H9 (cell line): ENCODE measurements at regions not wholly inside any gene's neighbourhood (a gene's known extent, or its start where the extent isn't known, plus 50 kb on each side); places are given as distances from the start of the nearest gene placed in this dataset.

ENCODE experiments used
- DNase-seq: peaks from one replicate; pipeline ENCODE4 v3.0.0-alpha.2; 2017
- H2AFZ ChIP-seq: one replicate; pipeline ENCODE4 v1.6.1; 2013; ENCODE audit warnings: mild to moderate bottlenecking, low read length, control low read depth, moderate library complexity
- H2AK5ac ChIP-seq: 2 replicates; pipeline ENCODE4 v1.6.1; 2013; ENCODE audit warnings: low read length, control low read depth, mixed read lengths; ENCODE audit not compliant: insufficient read length
- H2BK120ac ChIP-seq: one replicate; pipeline ENCODE4 v1.6.1; 2013; ENCODE audit warnings: low read depth, mild to moderate bottlenecking, low read length, control low read depth, inconsistent platforms; ENCODE audit not compliant: poor library complexity, severe bottlenecking
- H2BK12ac ChIP-seq: 2 replicates; pipeline ENCODE4 v1.6.1; 2013; ENCODE audit warnings: low read length, control low read depth, mixed read lengths, low read depth; ENCODE audit not compliant: insufficient read length
- H2BK15ac ChIP-seq: 2 replicates; pipeline ENCODE4 v1.6.1; 2013; ENCODE audit warnings: low read depth, low read length, control low read depth
- H2BK20ac ChIP-seq: one replicate; pipeline ENCODE4 v1.6.1; 2013; ENCODE audit warnings: low read depth, mild to moderate bottlenecking, low read length, control low read depth, inconsistent platforms; ENCODE audit not compliant: poor library complexity, severe bottlenecking
- H2BK5ac ChIP-seq: 2 replicates; pipeline ENCODE4 v1.6.1; 2013; ENCODE audit warnings: low read length, control low read depth, mixed read lengths; ENCODE audit not compliant: insufficient read length
- H3K14ac ChIP-seq: 2 replicates; pipeline ENCODE4 v1.6.1; 2013; ENCODE audit warnings: low read length, control low read depth; ENCODE audit not compliant: insufficient read depth
- H3K18ac ChIP-seq: 2 replicates; pipeline ENCODE4 v1.6.1; 2013; ENCODE audit warnings: low read depth, mild to moderate bottlenecking, mixed read lengths, low read length, control low read depth; ENCODE audit not compliant: insufficient read length
- H3K23ac ChIP-seq: 2 replicates; pipeline ENCODE4 v1.6.1; 2013; ENCODE audit warnings: low read length, control low read depth, mixed read lengths, low read depth; ENCODE audit not compliant: insufficient read length
- H3K23me2 ChIP-seq: 2 replicates; pipeline ENCODE4 v1.6.1; 2013; ENCODE audit warnings: low read depth, mild to moderate bottlenecking, mixed read lengths, low read length, control low read depth; ENCODE audit not compliant: insufficient read length, poor library complexity, severe bottlenecking
- H3K27ac ChIP-seq: 2 replicates; pipeline ENCODE4 v1.5.1; 2013; ENCODE audit warnings: low read length, control low read depth, mixed read lengths, low read depth; ENCODE audit not compliant: insufficient read length
- H3K27me3 ChIP-seq: 2 replicates; pipeline ENCODE4 v1.6.1; 2013; ENCODE audit warnings: low read length, control low read depth, inconsistent platforms; ENCODE audit not compliant: insufficient read depth
- H3K4ac ChIP-seq: 2 replicates; pipeline ENCODE4 v1.6.1; 2013; ENCODE audit warnings: low read depth, mild to moderate bottlenecking, control low read depth, inconsistent platforms, low read length, moderate library complexity
- H3K4me1 ChIP-seq: 2 replicates; pipeline ENCODE4 v1.6.1; 2013; ENCODE audit warnings: low read length, control low read depth, inconsistent platforms; ENCODE audit not compliant: insufficient read depth
- H3K4me2 ChIP-seq: 2 replicates; pipeline ENCODE4 v1.6.1; 2013; ENCODE audit warnings: low read length, control low read depth, mixed read lengths; ENCODE audit not compliant: insufficient read length, insufficient read depth
- H3K56ac ChIP-seq: 2 replicates; pipeline ENCODE4 v1.6.1; 2013; ENCODE audit warnings: low read depth, mild to moderate bottlenecking, mixed read lengths, low read length, control low read depth; ENCODE audit not compliant: insufficient read length
- H3K79me1 ChIP-seq: 2 replicates; pipeline ENCODE4 v1.6.1; 2013; ENCODE audit warnings: low read depth, mild to moderate bottlenecking, moderate library complexity, low read length, control low read depth, inconsistent platforms; ENCODE audit not compliant: insufficient read depth, poor library complexity, severe bottlenecking
- H3K79me2 ChIP-seq: 2 replicates; pipeline ENCODE4 v1.6.1; 2013; ENCODE audit warnings: low read length, control low read depth, inconsistent platforms; ENCODE audit not compliant: insufficient read depth
- H3K9ac ChIP-seq: 2 replicates; pipeline ENCODE4 v1.6.1; 2013; ENCODE audit warnings: low read length, control low read depth, mixed read lengths; ENCODE audit not compliant: insufficient read length; ENCODE audit errors: extremely low read depth
- H3K9me3 ChIP-seq: one replicate; pipeline ENCODE4 v1.6.1; 2013; ENCODE audit warnings: low read depth, low read length, inconsistent platforms; ENCODE audit not compliant: control insufficient read depth
- H3T11ph ChIP-seq: one replicate; pipeline ENCODE4 v1.6.1; 2013; ENCODE audit warnings: mild to moderate bottlenecking, low read length, control low read depth, inconsistent platforms
- H4K20me1 ChIP-seq: one replicate; pipeline ENCODE4 v1.6.1; 2013; ENCODE audit not compliant: control insufficient read depth, insufficient read length, insufficient read depth
- H4K5ac ChIP-seq: 2 replicates; pipeline ENCODE4 v1.6.1; 2013; ENCODE audit warnings: low read depth, mild to moderate bottlenecking, mixed read lengths, low read length, control low read depth; ENCODE audit not compliant: insufficient read length
- H4K8ac ChIP-seq: replicated peaks from 2 replicates; pipeline ENCODE4 v1.6.1; 2013; ENCODE audit warnings: low read length, control low read depth, mixed read lengths, low read depth; ENCODE audit not compliant: insufficient read length
- H4K91ac ChIP-seq: 2 replicates; pipeline ENCODE4 v1.6.1; 2013; ENCODE audit warnings: low read depth, mild to moderate bottlenecking, moderate library complexity, mixed read lengths, low read length, control low read depth; ENCODE audit not compliant: insufficient read length
- H3K27ac Mint-ChIP-seq, 3 experiments: 2 replicates in 2 of 3; 3 replicates in 1 of 3; pipeline ENCODE4 v1.8.0; 2020 to 2021; ENCODE audit warnings: mixed read lengths in 3 of 3, mild to moderate bottlenecking in 1 of 3, moderate library complexity in 1 of 3
- H3K27me3 Mint-ChIP-seq: 2 replicates; pipeline ENCODE4 v1.8.0; 2021; ENCODE audit warnings: low read depth, mild to moderate bottlenecking, moderate library complexity, mixed read lengths
- H3K36me3 Mint-ChIP-seq, 3 experiments: 2 replicates in 2 of 3; 3 replicates in 1 of 3; pipeline ENCODE4 v1.8.0; 2020 to 2021; ENCODE audit warnings: low read depth in 3 of 3, mixed read lengths in 3 of 3; ENCODE audit not compliant: insufficient read depth in 1 of 3
- H3K4me1 Mint-ChIP-seq, 2 experiments: 2 replicates each; pipeline ENCODE4 v1.8.0; 2020; ENCODE audit warnings: mixed read lengths in 2 of 2
- H3K4me3 Mint-ChIP-seq, 2 experiments: 2 replicates in 1 of 2; 3 replicates in 1 of 2; pipeline ENCODE4 v1.8.0; 2020 to 2021; ENCODE audit warnings: mild to moderate bottlenecking in 2 of 2, mixed read lengths in 2 of 2, moderate library complexity in 1 of 2
- H3K9me3 Mint-ChIP-seq, 2 experiments: 2 replicates in 1 of 2; 3 replicates in 1 of 2; pipeline ENCODE4 v1.8.0; 2020; ENCODE audit warnings: mild to moderate bottlenecking in 2 of 2, mixed read lengths in 2 of 2, moderate library complexity in 1 of 2
- CTCF ChIP-seq: fragments of 200-600 bp; sonication (generic); conservative IDR thresholded peaks from 3 replicates; pipeline ENCODE4 v1.8.0; 2021; ENCODE audit warnings: antibody characterized with exemption, mild to moderate bottlenecking
- WGBS: extraction: QIAGEN DNeasy Blood & Tissue Kit; methylation state at CpG from one replicate; pipeline ENCODE4 v1.1.7; 2013; ENCODE audit warnings: missing lambda C conversion rate, low lambda C conversion rate, mixed read lengths; ENCODE audit not compliant: insufficient read length; ENCODE audit errors: extremely low coverage; 5-methylcytosine and 5-hydroxymethylcytosine counted together

- Histone ChIP-seq H2BK20ac (no peak overlapping the region), H3K27ac (no peak overlapping the region), H3K4ac (no peak overlapping the region), H4K5ac (no peak overlapping the region), H3K18ac (no peak overlapping the region), H2BK15ac (no peak overlapping the region), H3K23ac (no peak overlapping the region), H3K14ac (no peak overlapping the region), H2BK5ac (no peak overlapping the region), H2BK12ac (no peak overlapping the region), H3K9ac (no peak overlapping the region), H3K4me2 (no peak overlapping the region), H4K91ac (no peak overlapping the region), H3K27me3 (no peaks in the 10 kb centered on the region), H3K56ac (no peak overlapping the region), H4K20me1 (no peaks in the 10 kb centered on the region), H2BK120ac (no peak overlapping the region), H4K8ac (no peak overlapping the region), H3T11ph (no peak overlapping the region), H3K9me3 (no peaks in the 10 kb centered on the region), H3K4me1 (peaks cover 10% of the 10 kb centered on the region; the same call in 1 of the 2 replicates), H2AFZ (no peak overlapping the region), H2AK5ac (no peak overlapping the region), H3K79me1 (no peaks in the 10 kb centered on the region), H3K79me2 (no peaks in the 10 kb centered on the region), H3K23me2 (no peaks in the 10 kb centered on the region)
- Mint-ChIP-seq H3K27me3 (peaks cover 4% of the 10 kb centered on the region), H3K36me3 (peaks cover 0 to 15% (median 3%) of the 10 kb centered on the region in 3 experiments; a peak in 4 of 7 replicates), H3K27ac (no peak overlapping the region), H3K4me3 (no peak overlapping the region), H3K9me3 (peaks cover 0 to 3% of the 10 kb centered on the region in 2 experiments; a peak in 2 of 5 replicates), H3K4me1 (peaks cover 3 to 7% of the 10 kb centered on the region in 2 experiments)
- no peak for TF ChIP-seq CTCF
- no peak for DNase-seq
- no CpG with 5 or more reads among the region's 1 CpG for WGBS
Observed at GRCh38 chr4:103374306-103374705, 176.2 kb upstream of the CENPE start.
